ENCODE measurements at regions not wholly inside any gene's neighbourhood (a gene's known extent, or its start where the extent isn't known, plus 50 kb on each side); places are given as distances from the start of the nearest gene placed in this dataset.

DNA sequence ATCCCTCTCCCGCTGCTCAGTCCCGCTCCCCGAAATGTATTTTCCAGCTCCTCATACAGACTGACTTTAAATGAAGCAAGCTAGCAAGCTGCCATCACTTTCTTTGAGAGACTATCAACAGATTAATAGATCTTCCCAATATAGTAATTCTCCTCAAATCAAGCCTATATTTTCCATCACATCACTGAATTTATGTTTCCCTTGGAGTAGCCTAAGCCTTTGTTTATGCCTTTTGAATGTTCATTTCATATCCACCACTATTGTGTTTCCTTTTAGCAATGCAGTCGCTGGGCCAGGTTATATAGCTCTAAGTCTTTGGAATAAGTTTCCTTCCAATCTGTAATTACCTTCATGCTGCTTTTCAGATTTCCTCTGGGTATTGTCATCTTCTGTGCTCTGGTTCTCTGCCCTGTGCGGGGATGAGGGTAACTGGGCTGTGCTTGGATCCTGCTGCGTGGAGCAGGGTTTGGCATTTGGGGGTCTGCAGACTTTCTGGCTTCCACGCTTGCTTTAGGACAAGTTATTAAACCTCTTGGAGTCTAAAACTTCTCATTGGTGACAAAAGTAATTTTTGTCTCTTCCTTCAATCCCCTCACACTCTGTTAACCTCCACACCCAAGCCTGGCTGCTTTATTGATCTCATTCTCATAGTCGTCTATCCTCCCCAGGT lies 256.9 kb downstream of the DLEU7 start:
- TF ChIP-seq EP300 (IDR thresholded peaks at IDR 0.05) (no peak), POLR2A (IDR thresholded peaks at IDR 0.05) (no peak), CTCF (IDR thresholded peaks at IDR 0.05) (no peak)
- 70 to 80% (median 74%) methylated on average over 8 of the region's 8 CpGs for WGBS, 3 donors
- Histone ChIP-seq H3K9me3 (no peaks in the 10 kb centered on the region), H3K36me3 (no peaks in the 10 kb centered on the region), H3K4me3 (no peak overlapping the region), H3K27ac (no peak overlapping the region), H3K4me1 (ENCODE audit: insufficient read depth) (no peaks in the 10 kb centered on the region), H3K27me3 (no peaks in the 10 kb centered on the region)
- DNase-seq: no peak
- intact Hi-C loops (cut with DNase I): no loop called here

- intact Hi-C loops (cut with DNase I): no loop called here
- H3K9me3 ChIP-seq: no peaks in the 10 kb centered on the region
- 81 to 87% (median 83%) methylated on average over 4 of the region's 4 CpGs for WGBS, 3 donors
- no peak for DNase-seq
- H3K4me1 ChIP-seq (ENCODE audit: insufficient read depth): no peaks in the 10 kb centered on the region
- no peak overlapping the region for H3K27ac ChIP-seq
- no peaks in the 10 kb centered on the region for H3K27me3 ChIP-seq
- no peak overlapping the region for H3K4me3 ChIP-seq
- no peak for TF ChIP-seq CTCF (IDR thresholded peaks at IDR 0.05)
- TF ChIP-seq POLR2A (IDR thresholded peaks at IDR 0.05): no peak
- TF ChIP-seq EP300 (IDR thresholded peaks at IDR 0.05): no peak
- no peaks in the 10 kb centered on the region for H3K36me3 ChIP-seq
Observed at GRCh38 chr13:50587115-50587514, 256.4 kb downstream of the DLEU7 start.

DNA sequence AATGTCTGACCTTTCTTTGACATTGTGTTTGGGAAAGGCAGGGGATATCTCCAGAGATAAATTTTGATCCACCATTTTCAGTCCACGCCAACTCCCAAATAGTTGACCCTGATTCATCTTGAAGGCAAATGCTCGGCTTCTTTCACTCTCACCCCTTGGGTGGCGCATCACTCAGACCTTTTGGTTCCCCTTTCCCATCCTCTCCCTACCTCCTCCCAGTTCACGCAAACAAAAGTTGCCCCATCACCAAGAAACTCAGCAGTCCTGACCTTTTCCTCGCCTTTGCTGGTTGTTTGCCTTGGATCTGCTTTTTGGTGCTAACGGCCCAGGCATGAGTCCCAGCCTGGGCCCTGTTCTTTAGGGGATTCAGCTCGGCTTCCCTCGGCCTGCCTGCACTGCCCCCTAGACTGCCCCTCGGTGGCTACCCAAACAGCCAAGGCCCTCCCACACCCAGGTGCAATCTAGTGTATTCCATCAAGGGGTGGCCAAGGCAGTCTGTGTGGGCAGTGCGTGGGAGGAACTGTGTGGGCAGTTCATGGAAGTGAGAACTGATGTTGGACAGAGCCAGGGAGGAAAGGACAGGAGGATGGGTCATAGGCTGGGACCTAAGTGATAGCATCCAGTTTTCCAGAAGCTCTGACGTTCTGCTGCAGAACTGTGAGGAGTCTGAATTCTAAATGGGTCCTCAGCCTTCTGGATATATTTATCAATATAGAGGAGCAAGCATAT lies 255.7 kb downstream of the DLEU7 start:
- intact Hi-C loops (cut with DNase I): no loop called here
- Histone ChIP-seq H3K27me3 (no peaks in the 10 kb centered on the region), H3K4me1 (ENCODE audit: insufficient read depth) (no peaks in the 10 kb centered on the region), H3K36me3 (no peaks in the 10 kb centered on the region), H3K4me3 (no peak overlapping the region), H3K27ac (no peak overlapping the region), H3K9me3 (no peaks in the 10 kb centered on the region)
- TF ChIP-seq CTCF (IDR thresholded peaks at IDR 0.05) (no peak), POLR2A (IDR thresholded peaks at IDR 0.05) (no peak), EP300 (IDR thresholded peaks at IDR 0.05) (no peak)
- 64 to 69% (median 68%) methylated on average over 11 of the region's 11 CpGs for WGBS, 3 donors
- no peak for DNase-seq

GRCh38 chr13:50588491-50589130 lies 254.9 kb downstream of the DLEU7 start:
- Histone ChIP-seq H3K36me3 (no peaks in the 10 kb centered on the region), H3K4me3 (no peak overlapping the region), H3K9me3 (no peaks in the 10 kb centered on the region), H3K27me3 (no peaks in the 10 kb centered on the region), H3K27ac (no peak overlapping the region), H3K4me1 (ENCODE audit: insufficient read depth) (no peaks in the 10 kb centered on the region)
- WGBS, 3 donors: 70 to 83% (median 75%) methylated on average over 6 of the region's 6 CpGs
- intact Hi-C loops (cut with DNase I): no loop called here
- DNase-seq: no peak
- TF ChIP-seq POLR2A (IDR thresholded peaks at IDR 0.05): no peak
- no peak for TF ChIP-seq CTCF (IDR thresholded peaks at IDR 0.05)
- TF ChIP-seq EP300 (IDR thresholded peaks at IDR 0.05): no peak

Data from ovary (tissue), 7 donors.